ENCODE measurements at regions not wholly inside any gene's neighbourhood (a gene's known extent, or its start where the extent isn't known, plus 50 kb on each side); places are given as distances from the start of the nearest gene placed in this dataset.

DNA sequence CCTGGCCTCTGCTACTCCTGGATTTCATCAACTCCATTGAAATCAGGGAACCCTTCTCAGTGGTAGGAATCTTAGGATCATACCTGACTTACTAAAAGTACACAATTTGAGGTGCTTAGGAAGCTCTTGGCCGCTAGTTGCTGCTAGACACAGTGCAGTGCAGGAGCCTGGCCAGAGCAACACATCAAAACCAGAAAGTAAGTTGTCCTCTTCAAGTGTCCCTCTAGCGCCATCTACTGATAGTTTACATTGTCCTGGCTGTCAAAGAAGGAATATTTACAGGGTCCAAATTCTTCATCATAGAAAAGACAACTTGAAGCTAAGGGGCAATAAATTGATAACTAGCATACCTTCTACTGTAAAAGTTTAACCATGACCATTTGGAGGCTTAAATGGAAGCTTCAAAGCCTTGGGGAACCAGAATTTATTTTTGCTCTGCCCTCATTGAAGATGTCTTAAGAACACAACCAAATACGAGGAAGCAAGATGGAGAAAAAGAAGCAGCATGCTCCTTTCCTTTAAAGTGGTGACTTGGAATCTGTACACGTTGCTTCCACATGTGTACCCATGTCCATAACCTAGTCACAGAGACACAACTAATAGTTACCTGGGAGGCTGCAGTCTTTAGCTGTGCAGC lies 889.1 kb upstream of the GCFC2 start:
- peak; percentile 85 for DNase-seq (ENCODE audit: low read depth)
- TF ChIP-seq CTCF (IDR thresholded peaks at IDR 0.05; ENCODE audit: insufficient read depth, low read depth, low read length, missing control alignments) = peak; percentile 88
- no peak overlapping the region for H3K4me3 ChIP-seq (ENCODE audit: low read length)

DNA sequence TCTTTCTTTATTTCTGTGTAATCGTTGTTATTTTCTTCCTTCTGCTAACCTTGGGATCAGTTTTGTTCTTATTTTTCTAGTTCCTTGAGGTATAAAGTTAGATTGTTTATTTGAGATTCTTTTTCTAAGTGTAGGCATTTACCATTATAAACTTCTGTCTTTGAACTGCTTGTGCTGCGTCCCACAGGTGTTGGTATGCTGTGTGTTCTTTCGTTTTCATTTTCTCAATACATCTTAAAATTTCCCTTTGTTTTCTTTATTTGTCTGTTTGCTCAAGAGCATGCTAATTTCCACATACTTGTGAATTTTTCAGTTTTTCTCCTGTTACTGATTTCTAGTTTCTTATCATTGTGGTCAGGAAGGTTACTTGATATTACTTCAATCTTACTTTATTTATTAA lies 873.8 kb upstream of the GCFC2 start:
- no peak overlapping the region for H3K4me3 ChIP-seq (ENCODE audit: low read length)
- DNase-seq (ENCODE audit: low read depth) = no peak
- TF ChIP-seq CTCF (IDR thresholded peaks at IDR 0.05; ENCODE audit: insufficient read depth, low read depth, low read length, missing control alignments) = no peak

DNA sequence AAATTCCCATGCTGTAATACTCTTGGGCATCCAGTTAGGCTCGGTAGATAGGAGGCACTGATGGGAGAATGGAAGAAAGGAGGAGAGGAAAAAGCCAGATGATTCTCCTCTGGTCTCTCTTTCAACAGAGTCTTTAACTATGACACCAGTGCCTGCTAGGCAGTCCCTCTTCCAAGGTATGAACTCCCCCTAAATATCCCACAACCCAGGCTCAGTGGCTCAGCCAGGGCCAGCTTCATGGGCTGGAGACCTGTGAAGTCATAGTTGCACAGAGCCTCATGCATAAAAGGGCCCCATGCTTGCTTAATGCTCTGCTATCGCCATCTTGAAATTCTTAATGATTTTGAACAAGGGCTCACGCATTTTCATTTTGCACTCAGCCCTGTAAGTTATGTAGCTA lies 869.2 kb upstream of the GCFC2 start:
- no peak overlapping the region for H3K4me3 ChIP-seq (ENCODE audit: low read length)
- DNase-seq (ENCODE audit: low read depth) = no peak
- no peak for TF ChIP-seq CTCF (IDR thresholded peaks at IDR 0.05; ENCODE audit: insufficient read depth, low read depth, low read length, missing control alignments)

- no peak for DNase-seq (ENCODE audit: low read depth)
- H3K4me3 ChIP-seq (ENCODE audit: low read length) = no peak overlapping the region
- TF ChIP-seq CTCF (IDR thresholded peaks at IDR 0.05; ENCODE audit: insufficient read depth, low read depth, low read length, missing control alignments) = no peak
Observed at GRCh38 chr2:76572981-76573380, 862.3 kb upstream of the GCFC2 start.

- H3K4me3 ChIP-seq (ENCODE audit: low read length) = no peak overlapping the region
- DNase-seq (ENCODE audit: low read depth) = no peak
- TF ChIP-seq CTCF (IDR thresholded peaks at IDR 0.05; ENCODE audit: insufficient read depth, low read depth, low read length, missing control alignments) = no peak
Observed at GRCh38 chr2:76569819-76570218, 859.1 kb upstream of the GCFC2 start.

DNA sequence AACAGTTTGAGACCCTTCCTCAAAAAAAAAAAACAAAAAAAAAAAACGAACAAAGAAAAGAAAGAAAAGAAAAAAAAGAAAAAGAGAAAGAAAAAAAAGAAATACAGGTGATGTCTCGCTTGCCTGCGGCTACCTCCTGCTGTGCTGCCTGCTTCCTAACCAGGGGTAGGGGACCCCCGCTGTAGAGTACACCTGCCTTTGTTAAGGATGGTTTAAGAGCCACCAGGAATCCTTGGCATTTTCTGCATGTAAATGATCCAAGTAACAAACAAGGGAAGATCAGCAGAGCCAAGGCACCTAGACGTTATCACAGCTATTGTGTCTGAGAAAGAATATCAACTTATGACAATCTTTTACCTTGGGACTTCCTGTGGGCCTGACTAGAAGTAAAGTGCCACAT lies 856.8 kb upstream of the GCFC2 start:
- DNase-seq (ENCODE audit: low read depth) = no peak
- no peak overlapping the region for H3K4me3 ChIP-seq (ENCODE audit: low read length)
- TF ChIP-seq CTCF (IDR thresholded peaks at IDR 0.05; ENCODE audit: insufficient read depth, low read depth, low read length, missing control alignments) = no peak

GRCh38 chr2:76564734-76565133 lies 854.0 kb upstream of the GCFC2 start:
- H3K4me3 ChIP-seq (ENCODE audit: low read length) = no peak overlapping the region
- TF ChIP-seq CTCF (IDR thresholded peaks at IDR 0.05; ENCODE audit: insufficient read depth, low read depth, low read length, missing control alignments) = no peak
- DNase-seq (ENCODE audit: low read depth) = no peak

All from epithelial cell of esophagus (primary cell).